ENCODE measurements at regions not wholly inside any gene's neighbourhood (a gene's known extent, or its start where the extent isn't known, plus 50 kb on each side); places are given as distances from the start of the nearest gene placed in this dataset.

- Histone ChIP-seq H3K36me3 (no peaks in the 10 kb centered on the region), H3K4me3 (no peak overlapping the region), H3K27me3 (replicated peaks; ENCODE audit: insufficient read depth) (no peaks in the 10 kb centered on the region), H3K27ac (no peak overlapping the region), H3K9me3 (no peaks in the 10 kb centered on the region), H3K4me1 (replicated peaks) (no peaks in the 10 kb centered on the region)
- 76% methylated on average over 3 of the region's 3 CpGs for WGBS
- DNase-seq (ENCODE audit: low spot score), result no peak
- intact Hi-C loops (cut with DNase I), result no loop called here
- TF ChIP-seq POLR2A (IDR thresholded peaks at IDR 0.05), result no peak
- TF ChIP-seq CTCF (IDR thresholded peaks at IDR 0.05), result no peak
- no peak for TF ChIP-seq POLR2AphosphoS5 (IDR thresholded peaks at IDR 0.05)
Observed at GRCh38 chr5:10839118-10839517, 78.1 kb upstream of the DAP start.

- WGBS, result 91% methylated on average over 5 of the region's 5 CpGs
- intact Hi-C loops (cut with DNase I), result no loop called here
Observed at GRCh38 chr5:10838038-10838437, 77.0 kb upstream of the DAP start.

GRCh38 chr5:10836986-10837385, 76.0 kb upstream of the DAP start:
- no peaks in the 10 kb centered on the region for H3K4me1 ChIP-seq (replicated peaks)
- 97% methylated on average over 2 of the region's 2 CpGs for WGBS
- no peak overlapping the region for H3K27ac ChIP-seq
- H3K36me3 ChIP-seq, result no peaks in the 10 kb centered on the region
- intact Hi-C loops (cut with DNase I), result no loop called here
- no peak for DNase-seq (ENCODE audit: low spot score)
- no peaks in the 10 kb centered on the region for H3K27me3 ChIP-seq (replicated peaks; ENCODE audit: insufficient read depth)
- no peak overlapping the region for H3K4me3 ChIP-seq
- TF ChIP-seq POLR2AphosphoS5 (IDR thresholded peaks at IDR 0.05) (no peak), POLR2A (IDR thresholded peaks at IDR 0.05) (no peak), CTCF (IDR thresholded peaks at IDR 0.05) (no peak)
- no peaks in the 10 kb centered on the region for H3K9me3 ChIP-seq

More at GRCh38 chr5:10838038-10838437, 77.0 kb upstream of the DAP start:
- H3K27me3 ChIP-seq (replicated peaks; ENCODE audit: insufficient read depth), result no peaks in the 10 kb centered on the region
- H3K4me1 ChIP-seq (replicated peaks), result no peaks in the 10 kb centered on the region
- no peak overlapping the region for H3K4me3 ChIP-seq
- no peaks in the 10 kb centered on the region for H3K9me3 ChIP-seq
- TF ChIP-seq CTCF (IDR thresholded peaks at IDR 0.05), result no peak
- TF ChIP-seq POLR2A (IDR thresholded peaks at IDR 0.05), result no peak
- no peak for TF ChIP-seq POLR2AphosphoS5 (IDR thresholded peaks at IDR 0.05)
- H3K36me3 ChIP-seq, result no peaks in the 10 kb centered on the region
- no peak for DNase-seq (ENCODE audit: low spot score)
- no peak overlapping the region for H3K27ac ChIP-seq

GRCh38 chr5:10834695-10835094, 73.7 kb upstream of the DAP start:
- Histone ChIP-seq H3K27ac (no peak overlapping the region), H3K27me3 (replicated peaks; ENCODE audit: insufficient read depth) (no peaks in the 10 kb centered on the region), H3K4me1 (replicated peaks) (no peaks in the 10 kb centered on the region), H3K4me3 (no peak overlapping the region), H3K36me3 (no peaks in the 10 kb centered on the region), H3K9me3 (no peaks in the 10 kb centered on the region)
- 88% methylated on average over 1 of the region's 1 CpG for WGBS
- DNase-seq (ENCODE audit: low spot score), result no peak
- intact Hi-C loops (cut with DNase I), result no loop called here
- TF ChIP-seq POLR2AphosphoS5 (IDR thresholded peaks at IDR 0.05) (no peak), POLR2A (IDR thresholded peaks at IDR 0.05) (no peak), CTCF (IDR thresholded peaks at IDR 0.05) (no peak)

- 39% methylated on average over 5 of the region's 5 CpGs for WGBS
- intact Hi-C loops (cut with DNase I), result no loop called here
Observed at GRCh38 chr5:10832987-10833386, 72.0 kb upstream of the DAP start.

More at GRCh38 chr5:10832987-10833386, 72.0 kb upstream of the DAP start:
- no peaks in the 10 kb centered on the region for H3K4me1 ChIP-seq (replicated peaks)
- no peak overlapping the region for H3K4me3 ChIP-seq
- no peak for TF ChIP-seq CTCF (IDR thresholded peaks at IDR 0.05)
- no peak for TF ChIP-seq POLR2AphosphoS5 (IDR thresholded peaks at IDR 0.05)
- no peaks in the 10 kb centered on the region for H3K27me3 ChIP-seq (replicated peaks; ENCODE audit: insufficient read depth)
- no peak overlapping the region for H3K27ac ChIP-seq
- H3K9me3 ChIP-seq, result no peaks in the 10 kb centered on the region
- no peak for DNase-seq (ENCODE audit: low spot score)
- no peaks in the 10 kb centered on the region for H3K36me3 ChIP-seq

Measured in prostate gland (tissue), 2 donors.